GM19238 (cell line): ENCODE measurements at regions not wholly inside any gene's neighbourhood (a gene's known extent, or its start where the extent isn't known, plus 50 kb on each side); places are given as distances from the start of the nearest gene placed in this dataset.
"Not testable (repeated sequence)": the region's sequence is repeated elsewhere in the genome, so short reads cannot be mapped to it uniquely, and the experiment has no call there.

Experiments used
- DNase-seq: peaks from one replicate; pipeline ENCODE4 v3.0.0; 2011; ENCODE audit warnings: low spot score; ENCODE audit not compliant: insufficient read length

GRCh38 chr2:59217360-59217759, 976.2 kb upstream of the FANCL start:
- no peak for DNase-seq

- no peak for DNase-seq
Observed at GRCh38 chr2:59206361-59206760, 965.2 kb upstream of the FANCL start.

- no peak for DNase-seq
Observed at GRCh38 chr2:59204040-59204439, 962.9 kb upstream of the FANCL start.

GRCh38 chr2:59196491-59196890, 955.4 kb upstream of the FANCL start:
- DNase-seq, result no peak

GRCh38 chr2:59195851-59196250, 954.7 kb upstream of the FANCL start:
- no peak for DNase-seq

GRCh38 chr2:59191781-59192180, 950.7 kb upstream of the FANCL start:
- DNase-seq, result no peak

GRCh38 chr2:59190518-59190917, 949.4 kb upstream of the FANCL start:
- DNase-seq, result no peak

GRCh38 chr2:59184276-59185020, 943.3 kb upstream of the FANCL start:
- no peak for DNase-seq

GRCh38 chr2:59183070-59183469, 941.9 kb upstream of the FANCL start:
- DNase-seq, result no peak

- DNase-seq, result peak; percentile 7
Observed at GRCh38 chr2:59182249-59182648, 941.1 kb upstream of the FANCL start.

- no peak for DNase-seq
Observed at GRCh38 chr2:59181347-59181746, 940.2 kb upstream of the FANCL start.

- no peak for DNase-seq
Observed at GRCh38 chr2:59180621-59181020, 939.5 kb upstream of the FANCL start.

- no peak for DNase-seq
Observed at GRCh38 chr2:59180111-59180510, 939.0 kb upstream of the FANCL start.

GRCh38 chr2:59177748-59178147, 936.6 kb upstream of the FANCL start:
- no peak for DNase-seq

- no peak for DNase-seq
Observed at GRCh38 chr2:59176737-59177136, 935.6 kb upstream of the FANCL start.

GRCh38 chr2:59174536-59175243, 933.6 kb upstream of the FANCL start:
- no peak for DNase-seq

- no peak for DNase-seq
Observed at GRCh38 chr2:59173325-59173724, 932.2 kb upstream of the FANCL start.

- DNase-seq, result no peak
Observed at GRCh38 chr2:59171019-59171418, 929.9 kb upstream of the FANCL start.

GRCh38 chr2:59168766-59169165, 927.6 kb upstream of the FANCL start:
- DNase-seq, result no peak

- no peak for DNase-seq
Observed at GRCh38 chr2:59167514-59167913, 926.4 kb upstream of the FANCL start.

GRCh38 chr2:59157908-59158307, 916.8 kb upstream of the FANCL start:
- DNase-seq, result not testable (repeated sequence)

- DNase-seq, result no peak
Observed at GRCh38 chr2:59151805-59152204, 910.7 kb upstream of the FANCL start.
